HCT116 (cell line): ENCODE measurements at regions not wholly inside any gene's neighbourhood (a gene's known extent, or its start where the extent isn't known, plus 50 kb on each side); places are given as distances from the start of the nearest gene placed in this dataset.

Source experiments
- ATAC-seq: fragments of 200-7000 bp; cut with Tn5 transposase; 2 replicates; pipeline ENCODE4 v1.9.1; 2020; ENCODE audit warnings: mild to moderate bottlenecking, moderate library complexity
- BruUV-seq: library from RNA; stranded (reverse); fragments of 400-500 nt; replicated peaks from 2 replicates; lab custom pipeline; 2021; lab: Mats Ljungman, UMichigan
- CTCF ChIA-PET: fragments of 300-600 bp; sonication (Branson Sonifier 250); formaldehyde crosslinking; loops from one replicate; lab custom pipeline; 2021; ENCODE audit warnings: antibody characterized with exemption; lab: Charles Lee
- POLR2A ChIA-PET: fragments of 300-600, 350-600 bp; sonication (Branson Sonifier 250); formaldehyde crosslinking; loops from one replicate; lab custom pipeline; 2021; ENCODE audit warnings: antibody characterized with exemption; lab: Charles Lee
- RAD21 ChIA-PET, 2 experiments: fragments of 300-600 bp; sonication (Branson Sonifier 250); formaldehyde crosslinking; loops; one replicate each; lab custom pipeline; 2023; ENCODE audit warnings: low total read pairs in 2 of 2; ENCODE audit not compliant: uncharacterized antibody in 2 of 2, unreplicated experiment in 2 of 2, low non-redundant PET in 1 of 2; lab: Charles Lee
- DNase-seq: peaks from one replicate; pipeline ENCODE4 v3.0.0-alpha.2; 2010; ENCODE audit warnings: low read depth, low spot score
- H2AFZ ChIP-seq: fragments of 200-600 bp; shearing (Covaris generic), sonication (generic); 2 replicates; pipeline ENCODE4 v1.6.1; 2017; ENCODE audit warnings: low read depth, mixed run types, mixed read lengths, antibody characterized with exemption, low read length; ENCODE audit not compliant: poor library complexity, severe bottlenecking
- H3K27ac ChIP-seq: 2 replicates; pipeline ENCODE4 v1.5.1; 2012; ENCODE audit warnings: low read depth, low read length
- H3K27me3 ChIP-seq: fragments of 200-600 bp; sonication (generic); 2 replicates; pipeline ENCODE4 v1.6.1; 2016; ENCODE audit warnings: mixed run types, low read length, mixed read lengths; ENCODE audit not compliant: insufficient read depth
- H3K36me3 ChIP-seq, 2 experiments: fragments of 200-500 bp in 1 of 2; fragments of 200-600 bp in 1 of 2; sonication (Bioruptor generic) in 1 of 2; sonication (generic) in 1 of 2; 2 replicates each; pipeline versions ENCODE4 v1.5.1 to v1.6.1; 2014 to 2016; ENCODE audit warnings: low read length in 2 of 2, inconsistent platforms in 1 of 2, mixed read lengths in 1 of 2, mixed run types in 1 of 2; ENCODE audit not compliant: insufficient read depth in 2 of 2, control insufficient read depth in 1 of 2
- H3K4me1 ChIP-seq, 2 experiments: fragments of 200-600 bp in 1 of 2; sonication (generic) in 1 of 2; 2 replicates each; pipeline versions ENCODE4 v1.5.1 to v1.6.1; 2012 to 2017; ENCODE audit warnings: low read length in 2 of 2, inconsistent platforms in 1 of 2, mild to moderate bottlenecking in 1 of 2, mixed read lengths in 1 of 2, mixed run types in 1 of 2, moderate library complexity in 1 of 2; ENCODE audit not compliant: insufficient read depth in 2 of 2, control insufficient read depth in 1 of 2
- H3K4me2 ChIP-seq: fragments of 200-600 bp; sonication (generic); 2 replicates; pipeline ENCODE4 v1.6.1; 2017; ENCODE audit warnings: mixed run types, low read length, mixed read lengths
- H3K4me3 ChIP-seq, 2 experiments: fragments of 200-600 bp in 1 of 2; sonication (generic) in 1 of 2; replicated peaks in 1 of 2; 2 replicates each; pipeline ENCODE4 v1.5.1; 2011 to 2016; ENCODE audit warnings: low read length in 2 of 2, control low read depth in 1 of 2, low read depth in 1 of 2, mild to moderate bottlenecking in 1 of 2, mixed read lengths in 1 of 2, mixed run types in 1 of 2
- H3K79me2 ChIP-seq: fragments of 200-600 bp; sonication (generic); 2 replicates; pipeline ENCODE4 v1.6.1; 2017; ENCODE audit warnings: mild to moderate bottlenecking, mixed run types, low read length, moderate library complexity, mixed read lengths; ENCODE audit not compliant: insufficient read depth
- H3K9ac ChIP-seq: fragments of 200-600 bp; sonication (generic); 2 replicates; pipeline ENCODE4 v1.6.1; 2016; ENCODE audit warnings: low read length, mixed read lengths
- H3K9me2 ChIP-seq: fragments of 200-600 bp; sonication (generic), shearing (Covaris generic); 2 replicates; pipeline ENCODE4 v1.6.1; 2017; ENCODE audit warnings: mixed run types, mild to moderate bottlenecking, moderate library complexity; ENCODE audit not compliant: insufficient read depth
- H3K9me3 ChIP-seq, 2 experiments: fragments of 200-500 bp in 1 of 2; fragments of 200-600 bp in 1 of 2; sonication (Bioruptor generic) in 1 of 2; sonication (generic) in 1 of 2; 2 replicates each; pipeline ENCODE4 v1.6.1; 2014 to 2017; ENCODE audit warnings: low read length in 2 of 2, mixed read lengths in 2 of 2, inconsistent platforms in 1 of 2, low read depth in 1 of 2, mild to moderate bottlenecking in 1 of 2, mixed run types in 1 of 2, moderate library complexity in 1 of 2; ENCODE audit not compliant: control insufficient read depth in 1 of 2, insufficient read depth in 1 of 2
- H4K20me1 ChIP-seq: fragments of 200-600 bp; sonication (generic), shearing (Covaris generic); 2 replicates; pipeline ENCODE4 v1.6.1; 2017; ENCODE audit warnings: mixed run types, mild to moderate bottlenecking, moderate library complexity; ENCODE audit not compliant: insufficient read depth
- CEBPB ChIP-seq: IDR thresholded peaks from 2 replicates; pipeline ENCODE4 v1.6.1; 2012; ENCODE audit warnings: low read depth
- EZH2phosphoT487 ChIP-seq: fragments of 200-600 bp; IDR thresholded peaks from 2 replicates; pipeline ENCODE4 v1.6.1; 2018; ENCODE audit warnings: antibody characterized with exemption, borderline replicate concordance
- POLR2A ChIP-seq: IDR thresholded peaks from 2 replicates; pipeline ENCODE4 v1.7.0; 2011; ENCODE audit warnings: borderline replicate concordance; ENCODE audit not compliant: insufficient read depth, insufficient read length; ENCODE audit errors: extremely low read depth
- POLR2AphosphoS5 ChIP-seq: IDR thresholded peaks from 2 replicates; pipeline ENCODE4 v1.6.1; 2011; ENCODE audit warnings: mild to moderate bottlenecking, low read depth, low read length, moderate library complexity
- SP1 ChIP-seq: IDR thresholded peaks from 2 replicates; pipeline ENCODE4 v1.6.1; 2012; ENCODE audit warnings: low read depth
- ZFX ChIP-seq: fragments of 450-650 bp; IDR thresholded peaks from 2 replicates; pipeline ENCODE4 v1.6.1; 2017
- ZNF274 ChIP-seq: fragments of 200-500 bp; sonication (Bioruptor generic); IDR thresholded peaks from 2 replicates; pipeline ENCODE4 v1.6.1; 2014; ENCODE audit warnings: mild to moderate bottlenecking, low read depth, low read length, inconsistent platforms
- intact Hi-C: fragments of 100-400 bp; cut with micrococcal nuclease; formaldehyde crosslinking; loops from 2 replicates; pipeline ENCODE4 v1.10.0; 2022
- TF ChIP-seq, protein P1 (sequence below): IDR thresholded peaks from 2 replicates; pipeline ENCODE4 v1.6.1; 2012; ENCODE audit warnings: low read depth
- TF ChIP-seq, protein P2 (sequence below): IDR thresholded peaks from 2 replicates; pipeline ENCODE4 v1.6.1; 2012
- TF ChIP-seq, protein P3 (sequence below): IDR thresholded peaks from 2 replicates; pipeline ENCODE4 v1.6.1; 2011; ENCODE audit warnings: mild to moderate bottlenecking, low read length, moderate library complexity; ENCODE audit not compliant: insufficient replicate concordance; ENCODE audit errors: extremely low read depth

DNA sequence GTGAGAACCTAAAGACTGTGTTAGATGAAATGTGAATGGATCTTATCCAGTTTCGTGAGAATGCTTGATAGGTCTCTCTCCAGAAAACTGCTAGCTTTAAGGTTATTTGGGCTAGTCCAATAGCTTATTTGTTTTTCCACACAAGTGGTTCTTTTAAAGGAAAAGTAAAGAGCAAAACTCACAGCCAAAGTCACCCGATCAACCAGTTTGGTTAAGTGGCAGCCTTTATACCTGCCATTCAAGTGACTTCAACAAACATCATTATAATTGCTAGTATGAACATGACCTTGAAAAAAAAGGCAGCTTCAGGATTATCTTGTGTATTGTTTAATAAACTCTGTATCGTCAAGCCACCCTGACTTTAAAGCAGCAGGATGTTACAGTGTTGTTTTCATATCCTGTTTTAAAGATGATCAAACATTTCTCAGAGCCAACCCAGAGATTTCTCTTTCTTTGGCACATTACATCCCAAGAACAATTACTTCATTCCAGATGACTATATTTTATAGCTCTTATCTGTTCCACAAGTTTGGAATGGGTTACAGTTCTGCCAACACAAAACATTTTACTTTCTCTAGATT lies 253.4 kb downstream of the EPHA7 start:
- H3K79me2 ChIP-seq, result no peaks in the 10 kb centered on the region
- H3K4me2 ChIP-seq, result no peak overlapping the region
- H3K4me1 ChIP-seq, result no peaks in the 10 kb centered on the region
- H3K27me3 ChIP-seq, result no peaks in the 10 kb centered on the region
- H3K9ac ChIP-seq, result no peak overlapping the region
- no peaks in the 10 kb centered on the region for H3K36me3 ChIP-seq
- no peaks in the 10 kb centered on the region for H4K20me1 ChIP-seq
- intact Hi-C loops, result no loop called here
- CTCF ChIA-PET, result no interaction called here
- BruUV-seq, result no TSS peak
- ATAC-seq, result no peak
- POLR2A ChIA-PET, result no interaction called here
- no peak overlapping the region for H2AFZ ChIP-seq
- peaks cover 6 to 8% of the 10 kb centered on the region in 2 experiments; a peak in 3 of 4 replicates for H3K9me3 ChIP-seq
- TF ChIP-seq SP1 (no peak), ZNF274 (no peak), POLR2A (no peak), EZH2phosphoT487 (no peak), ZFX (no peak)
- TF ChIP-seq, protein P1, sequence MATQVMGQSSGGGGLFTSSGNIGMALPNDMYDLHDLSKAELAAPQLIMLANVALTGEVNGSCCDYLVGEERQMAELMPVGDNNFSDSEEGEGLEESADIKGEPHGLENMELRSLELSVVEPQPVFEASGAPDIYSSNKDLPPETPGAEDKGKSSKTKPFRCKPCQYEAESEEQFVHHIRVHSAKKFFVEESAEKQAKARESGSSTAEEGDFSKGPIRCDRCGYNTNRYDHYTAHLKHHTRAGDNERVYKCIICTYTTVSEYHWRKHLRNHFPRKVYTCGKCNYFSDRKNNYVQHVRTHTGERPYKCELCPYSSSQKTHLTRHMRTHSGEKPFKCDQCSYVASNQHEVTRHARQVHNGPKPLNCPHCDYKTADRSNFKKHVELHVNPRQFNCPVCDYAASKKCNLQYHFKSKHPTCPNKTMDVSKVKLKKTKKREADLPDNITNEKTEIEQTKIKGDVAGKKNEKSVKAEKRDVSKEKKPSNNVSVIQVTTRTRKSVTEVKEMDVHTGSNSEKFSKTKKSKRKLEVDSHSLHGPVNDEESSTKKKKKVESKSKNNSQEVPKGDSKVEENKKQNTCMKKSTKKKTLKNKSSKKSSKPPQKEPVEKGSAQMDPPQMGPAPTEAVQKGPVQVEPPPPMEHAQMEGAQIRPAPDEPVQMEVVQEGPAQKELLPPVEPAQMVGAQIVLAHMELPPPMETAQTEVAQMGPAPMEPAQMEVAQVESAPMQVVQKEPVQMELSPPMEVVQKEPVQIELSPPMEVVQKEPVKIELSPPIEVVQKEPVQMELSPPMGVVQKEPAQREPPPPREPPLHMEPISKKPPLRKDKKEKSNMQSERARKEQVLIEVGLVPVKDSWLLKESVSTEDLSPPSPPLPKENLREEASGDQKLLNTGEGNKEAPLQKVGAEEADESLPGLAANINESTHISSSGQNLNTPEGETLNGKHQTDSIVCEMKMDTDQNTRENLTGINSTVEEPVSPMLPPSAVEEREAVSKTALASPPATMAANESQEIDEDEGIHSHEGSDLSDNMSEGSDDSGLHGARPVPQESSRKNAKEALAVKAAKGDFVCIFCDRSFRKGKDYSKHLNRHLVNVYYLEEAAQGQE, result no peak
- RAD21 ChIA-PET, result no interaction called here
- no peaks in the 10 kb centered on the region for H3K9me2 ChIP-seq
- H3K4me3 ChIP-seq, result no peak overlapping the region
- DNase-seq, result no peak
- H3K27ac ChIP-seq, result no peak overlapping the region

DNA sequence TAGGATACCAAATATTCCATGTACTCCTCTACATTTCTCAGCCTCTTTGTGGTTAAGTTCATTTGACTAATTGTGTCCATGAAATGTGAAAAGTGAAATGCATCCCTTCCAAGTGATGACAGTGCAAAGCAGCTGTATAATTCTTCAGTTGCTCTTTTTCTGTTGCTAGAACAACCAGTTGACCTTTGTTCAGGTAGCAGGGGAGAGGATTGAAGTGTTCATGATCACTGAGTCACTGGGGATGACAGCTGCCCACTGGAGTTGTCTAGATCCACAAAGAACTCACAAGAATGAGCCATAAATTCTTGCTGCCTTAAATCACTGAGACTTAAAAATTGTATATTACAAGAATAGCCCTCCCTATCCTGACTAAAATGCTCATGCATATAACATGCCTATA lies 254.6 kb downstream of the EPHA7 start:
- Histone ChIP-seq H3K27ac (no peak overlapping the region), H4K20me1 (no peaks in the 10 kb centered on the region), H3K4me2 (no peak overlapping the region), H3K9me3 (peaks cover 6 to 8% of the 10 kb centered on the region in 2 experiments; a peak in 3 of 4 replicates), H3K4me1 (no peaks in the 10 kb centered on the region), H3K9ac (no peak overlapping the region), H3K79me2 (no peaks in the 10 kb centered on the region), H3K27me3 (no peaks in the 10 kb centered on the region), H3K4me3 (no peak overlapping the region), H3K9me2 (no peaks in the 10 kb centered on the region), H3K36me3 (no peaks in the 10 kb centered on the region), H2AFZ (no peak overlapping the region)
- no peak for DNase-seq
- CTCF ChIA-PET, result no interaction called here
- no TSS peak for BruUV-seq
- ATAC-seq, result no peak
- RAD21 ChIA-PET, result no interaction called here
- intact Hi-C loops, result no loop called here
- POLR2A ChIA-PET, result no interaction called here
- TF ChIP-seq CEBPB (no peak), POLR2AphosphoS5 (no peak), ZNF274 (no peak)
- TF ChIP-seq, protein P1, result no peak
- TF ChIP-seq, protein P2, sequence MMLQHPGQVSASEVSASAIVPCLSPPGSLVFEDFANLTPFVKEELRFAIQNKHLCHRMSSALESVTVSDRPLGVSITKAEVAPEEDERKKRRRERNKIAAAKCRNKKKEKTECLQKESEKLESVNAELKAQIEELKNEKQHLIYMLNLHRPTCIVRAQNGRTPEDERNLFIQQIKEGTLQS, result no peak
- TF ChIP-seq, protein P3, sequence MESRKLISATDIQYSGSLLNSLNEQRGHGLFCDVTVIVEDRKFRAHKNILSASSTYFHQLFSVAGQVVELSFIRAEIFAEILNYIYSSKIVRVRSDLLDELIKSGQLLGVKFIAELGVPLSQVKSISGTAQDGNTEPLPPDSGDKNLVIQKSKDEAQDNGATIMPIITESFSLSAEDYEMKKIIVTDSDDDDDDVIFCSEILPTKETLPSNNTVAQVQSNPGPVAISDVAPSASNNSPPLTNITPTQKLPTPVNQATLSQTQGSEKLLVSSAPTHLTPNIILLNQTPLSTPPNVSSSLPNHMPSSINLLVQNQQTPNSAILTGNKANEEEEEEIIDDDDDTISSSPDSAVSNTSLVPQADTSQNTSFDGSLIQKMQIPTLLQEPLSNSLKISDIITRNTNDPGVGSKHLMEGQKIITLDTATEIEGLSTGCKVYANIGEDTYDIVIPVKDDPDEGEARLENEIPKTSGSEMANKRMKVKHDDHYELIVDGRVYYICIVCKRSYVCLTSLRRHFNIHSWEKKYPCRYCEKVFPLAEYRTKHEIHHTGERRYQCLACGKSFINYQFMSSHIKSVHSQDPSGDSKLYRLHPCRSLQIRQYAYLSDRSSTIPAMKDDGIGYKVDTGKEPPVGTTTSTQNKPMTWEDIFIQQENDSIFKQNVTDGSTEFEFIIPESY, result no peak
